GM21717 (cell line): ENCODE measurements at regions not wholly inside any gene's neighbourhood (a gene's known extent, or its start where the extent isn't known, plus 50 kb on each side); places are given as distances from the start of the nearest gene placed in this dataset.
"Not testable (repeated sequence)": the region's sequence is repeated elsewhere in the genome, so short reads cannot be mapped to it uniquely, and the experiment has no call there.

Experiments used
- ATAC-seq: cut with Tn5 transposase; IDR thresholded peaks from one replicate; pipeline ENCODE4 v1.9.1; 2021; ENCODE audit warnings: mild to moderate bottlenecking, moderate library complexity; ENCODE audit not compliant: unreplicated experiment

- ATAC-seq, result no peak
These were observed 87.1 kb upstream of the USP9X start for GRCh38 chrX:40998123-40998522.

- ATAC-seq, result no peak
These were observed 83.9 kb upstream of the USP9X start for GRCh38 chrX:41001327-41001726.

- no peak for ATAC-seq
These were observed 83.2 kb upstream of the USP9X start for GRCh38 chrX:41002026-41002425.

GRCh38 chrX:41003506-41004270 lies 81.6 kb upstream of the USP9X start:
- no peak for ATAC-seq

- no peak for ATAC-seq
These were observed 79.7 kb upstream of the USP9X start for GRCh38 chrX:41005445-41005992.

- ATAC-seq, result no peak
These were observed 75.1 kb upstream of the USP9X start for GRCh38 chrX:41009850-41010846.

GRCh38 chrX:41014776-41015360 lies 70.4 kb upstream of the USP9X start:
- no peak for ATAC-seq

GRCh38 chrX:41017785-41018184 lies 67.5 kb upstream of the USP9X start:
- ATAC-seq, result not testable (repeated sequence)

GRCh38 chrX:41018391-41019040 lies 66.7 kb upstream of the USP9X start:
- ATAC-seq, result not testable (repeated sequence)

- ATAC-seq, result no peak
These were observed 66.2 kb upstream of the USP9X start for GRCh38 chrX:41019041-41019392.

- no peak for ATAC-seq
These were observed 62.7 kb upstream of the USP9X start for GRCh38 chrX:41022566-41022965.

GRCh38 chrX:41023098-41023497 lies 62.1 kb upstream of the USP9X start:
- ATAC-seq, result no peak

- ATAC-seq, result not testable (repeated sequence)
These were observed 60.9 kb upstream of the USP9X start for GRCh38 chrX:41024335-41024734.

GRCh38 chrX:41024755-41025154 lies 60.5 kb upstream of the USP9X start:
- no peak for ATAC-seq

- no peak for ATAC-seq
These were observed 59.1 kb upstream of the USP9X start for GRCh38 chrX:41025926-41026701.

- no peak for ATAC-seq
These were observed 58.6 kb upstream of the USP9X start for GRCh38 chrX:41026702-41027078.

GRCh38 chrX:41029332-41029731 lies 55.9 kb upstream of the USP9X start:
- ATAC-seq, result no peak

GRCh38 chrX:41031256-41031967 lies 53.8 kb upstream of the USP9X start:
- ATAC-seq, result no peak

GRCh38 chrX:41033299-41033698 lies 51.9 kb upstream of the USP9X start:
- no peak for ATAC-seq
